A549 (cell line): ENCODE measurements at regions not wholly inside any gene's neighbourhood (a gene's known extent, or its start where the extent isn't known, plus 50 kb on each side); places are given as distances from the start of the nearest gene placed in this dataset.
A peak's percentile ranks its signal among the peaks of the same experiment; 100 is the strongest.
"Not testable (repeated sequence)": the region's sequence is repeated elsewhere in the genome, so short reads cannot be mapped to it uniquely, and the experiment has no call there.

Source experiments
- ATAC-seq, 2 experiments: fragments of 200-7000 bp in 1 of 2; fragments of >200 bp in 1 of 2; cut with Nextera tagmentation in 1 of 2; cut with Tn5 transposase in 1 of 2; 3 replicates each; pipeline versions ENCODE4 v1.8.0 to v1.9.1; 2018 to 2020; ENCODE audit warnings: mild to moderate bottlenecking in 1 of 2, moderate library complexity in 1 of 2
- CTCF ChIA-PET: fragments of 300-600 bp; sonication (Branson Sonifier 250); formaldehyde crosslinking; extraction: SDS; loops from one replicate; lab custom pipeline; 2021; ENCODE audit warnings: antibody characterized with exemption, inconsistent platforms; lab: Yijun Ruan, JAX
- POLR2A ChIA-PET: fragments of 350-600 bp; formaldehyde crosslinking; extraction: SDS; loops from one replicate; lab custom pipeline; 2021; ENCODE audit warnings: antibody characterized with exemption, inconsistent platforms; lab: Yijun Ruan, JAX
- DNase-seq, 2 experiments: peaks; one replicate each; pipeline versions ENCODE4 v3.0.0 to v3.0.0-alpha.2; 2011 to 2016; ENCODE audit warnings: low read depth in 1 of 2, low spot score in 1 of 2
- FAIRE-seq: peaks from 2 replicates; lab custom pipeline; 2011; peaks lifted over from hg19 to GRCh38; lab: Jason Lieb, UNC
- H3K27ac ChIP-seq, 2 experiments: fragments of >200 bp; sonication (Bioruptor Twin); formaldehyde crosslinking; 3 replicates each; pipeline ENCODE4 v1.5.1; 2016 to 2017
- H3K4me1 ChIP-seq: fragments of >200 bp; sonication (Bioruptor Twin); formaldehyde crosslinking; 3 replicates; pipeline ENCODE4 v1.6.1; 2016
- H3K4me2 ChIP-seq: fragments of >200 bp; sonication (Bioruptor Twin); formaldehyde crosslinking; 3 replicates; pipeline ENCODE4 v1.6.1; 2016
- H3K4me3 ChIP-seq: fragments of >200 bp; sonication (Bioruptor Twin); formaldehyde crosslinking; 3 replicates; pipeline ENCODE4 v1.5.1; 2016
- H3K9me3 ChIP-seq: fragments of >200 bp; sonication (Bioruptor Twin); formaldehyde crosslinking; 3 replicates; pipeline ENCODE4 v1.6.1; 2016
- EHF ChIP-seq: fragments of 250-450 bp; sonication (Bioruptor Pico); IDR thresholded peaks from 2 replicates; pipeline ENCODE4 v1.5.0; 2020; ENCODE audit warnings: mild to moderate bottlenecking
- FOSB ChIP-seq: fragments of 250-450 bp; sonication (Bioruptor Pico); IDR thresholded peaks from 2 replicates; pipeline ENCODE4 v1.5.0; 2020; ENCODE audit warnings: mild to moderate bottlenecking, moderate library complexity
- FOSL2 ChIP-seq, 2 experiments: fragments of 450-650 bp in 1 of 2; fragments of >200 bp in 1 of 2; sonication (Bioruptor Twin) in 1 of 2; formaldehyde crosslinking; IDR thresholded peaks; 2 replicates each; pipeline versions ENCODE4 v1.5.0 to v1.6.1; 2016 to 2020; ENCODE audit warnings: mild to moderate bottlenecking in 1 of 2, moderate library complexity in 1 of 2
- FOXS1 ChIP-seq: fragments of 250-450 bp; sonication (Bioruptor Pico); IDR thresholded peaks from 2 replicates; pipeline ENCODE4 v1.5.0; 2020; ENCODE audit warnings: mild to moderate bottlenecking, moderate library complexity
- HEYL ChIP-seq: fragments of 250-450 bp; sonication (Bioruptor Pico); IDR thresholded peaks from 2 replicates; pipeline ENCODE4 v1.8.0; 2021; ENCODE audit warnings: mild to moderate bottlenecking, moderate library complexity
- HOXA7 ChIP-seq: fragments of 250-450 bp; sonication (Bioruptor Pico); IDR thresholded peaks from 2 replicates; pipeline ENCODE4 v1.5.0; 2020; ENCODE audit warnings: mild to moderate bottlenecking, moderate library complexity
- HOXB13 ChIP-seq: fragments of 250-450 bp; sonication (Bioruptor Pico); IDR thresholded peaks from 2 replicates; pipeline ENCODE4 v1.5.0; 2020; ENCODE audit warnings: low read depth, mild to moderate bottlenecking, moderate library complexity
- HOXB5 ChIP-seq: fragments of 250-450 bp; sonication (Bioruptor Pico); IDR thresholded peaks from 2 replicates; pipeline ENCODE4 v1.5.0; 2020; ENCODE audit warnings: mild to moderate bottlenecking, moderate library complexity
- NPAS2 ChIP-seq: fragments of 250-450 bp; sonication (Bioruptor Pico); IDR thresholded peaks from 2 replicates; pipeline ENCODE4 v1.8.0; 2022; ENCODE audit warnings: mild to moderate bottlenecking, moderate library complexity, borderline replicate concordance
- USF2 ChIP-seq: fragments of 450-650 bp; IDR thresholded peaks from 2 replicates; pipeline ENCODE4 v1.6.1; 2014; ENCODE audit warnings: antibody characterized with exemption
- ZNF302 ChIP-seq: fragments of 250-450 bp; sonication (Bioruptor Pico); IDR thresholded peaks from 2 replicates; pipeline ENCODE4 v1.9.0; 2021; ENCODE audit warnings: inconsistent platforms, mild to moderate bottlenecking, moderate library complexity
- ZSCAN20 ChIP-seq: fragments of 250-450 bp; sonication (Bioruptor Pico); IDR thresholded peaks from 2 replicates; pipeline ENCODE4 v1.8.0; 2022; ENCODE audit warnings: mild to moderate bottlenecking, moderate library complexity
- WGBS: methylation state at CpG from one replicate; pipeline ENCODE4 v1.1.6; 2017; ENCODE audit errors: missing lambda C conversion rate; 5-methylcytosine and 5-hydroxymethylcytosine counted together
- small RNA-seq, 6 experiments: library from RNA; depleted of rRNA; stranded (forward); fragments of <200 nt; gene quantifications; one replicate each; pipeline ENCODE3, GENCODE V24; 2012
- TF ChIP-seq, protein P1 (sequence below): IDR thresholded peaks from 2 replicates; pipeline ENCODE4 v1.6.1; 2012
- TF ChIP-seq, protein P2 (sequence below): fragments of 250-450 bp; sonication (Bioruptor Pico); IDR thresholded peaks from 2 replicates; pipeline ENCODE4 v1.5.0; 2020; ENCODE audit warnings: low read depth, mild to moderate bottlenecking, moderate library complexity

- not testable (repeated sequence) for FAIRE-seq; TF ChIP-seq FOSL2 (IDR thresholded peaks at IDR 0.05)
- DNase-seq = peak in 1 of 2 experiments; percentile 77
- peak overlapping the region; percentile 73 to 83 for H3K27ac ChIP-seq
- peak overlapping the region; percentile 36; the same call in 2 of the 3 replicates for H3K4me2 ChIP-seq
- TF ChIP-seq ZNF302 (CRISPR knock-in tag) (peak; percentile 96), HOXB5 (CRISPR knock-in tag) (peak; percentile 97), ZSCAN20 (CRISPR knock-in tag) (peak; percentile 90), NPAS2 (CRISPR knock-in tag) (peak; percentile 21; the same call in 1 of the 2 replicates), FOSL2 (CRISPR knock-in tag; IDR thresholded peaks at IDR 0.05) (peak; percentile 21; the same call in 1 of the 2 replicates), EHF (CRISPR knock-in tag) (peak; percentile 97), FOSB (peak; percentile 61; the same call in 1 of the 2 replicates), USF2 (peak; percentile 85), HEYL (CRISPR knock-in tag) (peak; percentile 95), HOXB13 (CRISPR knock-in tag) (peak; percentile 92), FOXS1 (CRISPR knock-in tag) (peak; percentile 97), HOXA7 (CRISPR knock-in tag) (peak; percentile 86)
- TF ChIP-seq, protein P1, sequence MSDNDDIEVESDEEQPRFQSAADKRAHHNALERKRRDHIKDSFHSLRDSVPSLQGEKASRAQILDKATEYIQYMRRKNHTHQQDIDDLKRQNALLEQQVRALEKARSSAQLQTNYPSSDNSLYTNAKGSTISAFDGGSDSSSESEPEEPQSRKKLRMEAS = peak; percentile 27; the same call in 1 of the 2 replicates
- TF ChIP-seq, protein P2, sequence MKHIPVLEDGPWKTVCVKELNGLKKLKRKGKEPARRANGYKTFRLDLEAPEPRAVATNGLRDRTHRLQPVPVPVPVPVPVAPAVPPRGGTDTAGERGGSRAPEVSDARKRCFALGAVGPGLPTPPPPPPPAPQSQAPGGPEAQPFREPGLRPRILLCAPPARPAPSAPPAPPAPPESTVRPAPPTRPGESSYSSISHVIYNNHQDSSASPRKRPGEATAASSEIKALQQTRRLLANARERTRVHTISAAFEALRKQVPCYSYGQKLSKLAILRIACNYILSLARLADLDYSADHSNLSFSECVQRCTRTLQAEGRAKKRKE (CRISPR knock-in tag) = peak; percentile 96
- TF ChIP-seq, all 56 proteins: peak for 14; not testable (repeated sequence) for 42
- WGBS = 8% methylated on average over 4 of the region's 6 CpGs
- H3K4me1 ChIP-seq = peaks cover 29% of the 10 kb centered on the region
- H3K4me3 ChIP-seq, POLR2A ChIA-PET, ATAC-seq, CTCF ChIA-PET, H3K9me3 ChIP-seq: not testable (repeated sequence)
These were observed 99.4 kb downstream of the CEP44 start for GRCh38 chr4:174382938-174383605.

Small RNA genes in the stretch of these regions (small RNA-seq; reads per million reads assigned to genes)
- 0 reads per million in 6 experiments for gene MIR4276
